IPS DF 19.7 (cell line): ENCODE measurements at regions not wholly inside any gene's neighbourhood (a gene's known extent, or its start where the extent isn't known, plus 50 kb on each side); places are given as distances from the start of the nearest gene placed in this dataset.
"Not testable (repeated sequence)": the region's sequence is repeated elsewhere in the genome, so short reads cannot be mapped to it uniquely, and the experiment has no call there.

Experiments
- DNase-seq: peaks from one replicate; pipeline ENCODE4 v3.0.0-alpha.2; 2013; ENCODE audit warnings: low read depth, low spot score

GRCh38 chr1:94362466-94363058 lies 55.6 kb upstream of the ABCD3 start:
- DNase-seq = no peak

GRCh38 chr1:94358630-94359599 lies 59.3 kb upstream of the ABCD3 start:
- DNase-seq = no peak

GRCh38 chr1:94357661-94358060 lies 60.5 kb upstream of the ABCD3 start:
- no peak for DNase-seq

GRCh38 chr1:94355485-94355980 lies 62.7 kb upstream of the ABCD3 start:
- no peak for DNase-seq

GRCh38 chr1:94351481-94351880 lies 66.7 kb upstream of the ABCD3 start:
- no peak for DNase-seq

GRCh38 chr1:94350350-94350924 lies 67.8 kb upstream of the ABCD3 start:
- no peak for DNase-seq

GRCh38 chr1:94349853-94350252 lies 68.3 kb upstream of the ABCD3 start:
- no peak for DNase-seq

GRCh38 chr1:94348386-94348785 lies 69.8 kb upstream of the ABCD3 start:
- not testable (repeated sequence) for DNase-seq

- DNase-seq = no peak
Observed at GRCh38 chr1:94345148-94345721, 73.0 kb upstream of the ABCD3 start.

- DNase-seq = no peak
Observed at GRCh38 chr1:94342416-94342815, 75.8 kb upstream of the ABCD3 start.

- DNase-seq = no peak
Observed at GRCh38 chr1:94339206-94339927, 78.8 kb upstream of the ABCD3 start.

GRCh38 chr1:94336991-94337390 lies 81.2 kb upstream of the ABCD3 start:
- DNase-seq = no peak

GRCh38 chr1:94335950-94336349 lies 82.2 kb upstream of the ABCD3 start:
- peak; percentile 52 for DNase-seq

- no peak for DNase-seq
Observed at GRCh38 chr1:94335447-94335846, 82.7 kb upstream of the ABCD3 start.

GRCh38 chr1:94334764-94335163 lies 83.4 kb upstream of the ABCD3 start:
- no peak for DNase-seq

GRCh38 chr1:94332952-94333351 lies 85.2 kb upstream of the ABCD3 start:
- no peak for DNase-seq

GRCh38 chr1:94332516-94332915 lies 85.7 kb upstream of the ABCD3 start:
- no peak for DNase-seq

- DNase-seq = no peak
Observed at GRCh38 chr1:94329986-94330385, 88.2 kb upstream of the ABCD3 start.

GRCh38 chr1:94329276-94329675 lies 88.9 kb upstream of the ABCD3 start:
- DNase-seq = no peak

GRCh38 chr1:94327001-94327690 lies 89.8 kb upstream of the ARHGAP29 start:
- peak; percentile 52 for DNase-seq

GRCh38 chr1:94326329-94326728 lies 88.9 kb upstream of the ARHGAP29 start:
- no peak for DNase-seq
